A673 (cell line): ENCODE measurements at regions not wholly inside any gene's neighbourhood (a gene's known extent, or its start where the extent isn't known, plus 50 kb on each side); places are given as distances from the start of the nearest gene placed in this dataset.
"Not testable (repeated sequence)": the region's sequence is repeated elsewhere in the genome, so short reads cannot be mapped to it uniquely, and the experiment has no call there.

ENCODE experiments used
- BruUV-seq: library from RNA; stranded (reverse); fragments of 400-500 nt; replicated peaks from 2 replicates; lab custom pipeline; 2021; lab: Mats Ljungman, UMichigan
- CTCF ChIA-PET: fragments of 300-600 bp; sonication (Branson Sonifier 250); formaldehyde crosslinking; loops from one replicate; lab custom pipeline; 2022; ENCODE audit warnings: antibody characterized with exemption; lab: Charles Lee
- POLR2A ChIA-PET: fragments of 300-600 bp; sonication (Branson Sonifier 250); formaldehyde crosslinking; loops from one replicate; lab custom pipeline; 2022; ENCODE audit warnings: antibody characterized with exemption; ENCODE audit not compliant: low non-redundant PET; lab: Charles Lee
- DNase-seq: peaks from one replicate; pipeline ENCODE4 v3.0.0-alpha.2; 2015; ENCODE audit warnings: low spot score
- H3K27ac ChIP-seq: fragments of 200-600 bp; sonication (generic); 2 replicates; pipeline ENCODE4 v1.5.1; 2016; ENCODE audit warnings: mixed run types, low read depth, mild to moderate bottlenecking, mixed read lengths, antibody characterized with exemption, low read length; ENCODE audit not compliant: poor library complexity, severe bottlenecking
- H3K27me3 ChIP-seq: fragments of 200-600 bp; sonication (generic); replicated peaks from 2 replicates; pipeline ENCODE4 v1.6.1; 2017; ENCODE audit warnings: mixed run types, low read depth, mild to moderate bottlenecking, mixed read lengths, antibody characterized with exemption, low read length; ENCODE audit not compliant: insufficient read depth, poor library complexity
- H3K36me3 ChIP-seq: fragments of 200-600 bp; sonication (generic); 2 replicates; pipeline ENCODE4 v1.6.1; 2016; ENCODE audit warnings: mixed run types, mild to moderate bottlenecking, mixed read lengths, antibody characterized with exemption, low read length; ENCODE audit not compliant: insufficient read depth, poor library complexity, severe bottlenecking
- H3K4me1 ChIP-seq: fragments of 200-600 bp; sonication (generic); 2 replicates; pipeline ENCODE4 v1.6.1; 2017; ENCODE audit warnings: mixed run types, mild to moderate bottlenecking, mixed read lengths, antibody characterized with exemption, low read length; ENCODE audit not compliant: insufficient read depth, poor library complexity, severe bottlenecking
- H3K4me3 ChIP-seq: fragments of 200-600 bp; sonication (generic); 2 replicates; pipeline ENCODE4 v1.5.1; 2016; ENCODE audit warnings: low read depth, mixed run types, mild to moderate bottlenecking, mixed read lengths, low read length; ENCODE audit not compliant: poor library complexity, severe bottlenecking
- H3K9me3 ChIP-seq: fragments of 200-600 bp; sonication (generic); 2 replicates; pipeline ENCODE4 v1.6.1; 2016; ENCODE audit warnings: mixed run types, low read depth, mild to moderate bottlenecking, mixed read lengths, antibody characterized with exemption, low read length; ENCODE audit not compliant: poor library complexity, severe bottlenecking
- CTCF ChIP-seq: fragments of 300-800, 200-600 bp; sonication (generic); conservative IDR thresholded peaks from 2 replicates; pipeline ENCODE4 v1.5.1; 2017; ENCODE audit warnings: low read depth, mild to moderate bottlenecking, antibody characterized with exemption, low read length, moderate library complexity, mixed read lengths
- EZH2 ChIP-seq: fragments of 200-600 bp; sonication (generic); IDR thresholded peaks from 2 replicates; pipeline ENCODE4 v1.6.1; 2017; ENCODE audit warnings: borderline replicate concordance, low read depth, mild to moderate bottlenecking, mixed read lengths, antibody characterized with exemption, low read length; ENCODE audit not compliant: poor library complexity, severe bottlenecking
- intact Hi-C: fragments of 100-400 bp; cut with micrococcal nuclease; formaldehyde crosslinking; loops from one replicate; pipeline ENCODE4 v1.10.0; 2022; ENCODE audit not compliant: unreplicated experiment

- H3K9me3 ChIP-seq, intact Hi-C loops, H3K27ac ChIP-seq, H3K27me3 ChIP-seq, H3K4me1 ChIP-seq, BruUV-seq, POLR2A ChIA-PET, H3K36me3 ChIP-seq: not testable (repeated sequence)
- DNase-seq = peak; percentile 80
- CTCF ChIA-PET = interaction anchor here (0.6 kb wide), 1 partner anchor 10 kb away, joined by 3 read pairs; no protein-coding TSS in a partner anchor
- peak overlapping the region; percentile 60 for H3K4me3 ChIP-seq
- peak; percentile 62 for TF ChIP-seq CTCF
Observed at GRCh38 chr20:28602403-28603217, 2654.9 kb upstream of the DEFB115 start.

- H3K9me3 ChIP-seq, H3K4me1 ChIP-seq, POLR2A ChIA-PET, H3K36me3 ChIP-seq, H3K27me3 ChIP-seq, CTCF ChIA-PET, H3K27ac ChIP-seq, BruUV-seq, DNase-seq, intact Hi-C loops: not testable (repeated sequence)
- H3K4me3 ChIP-seq = peak overlapping the region; percentile 60
Observed at GRCh38 chr20:28603218-28603577, 2654.3 kb upstream of the DEFB115 start.

GRCh38 chr20:28616354-28616753, 2641.1 kb upstream of the DEFB115 start:
- Histone ChIP-seq H3K4me1 (no peaks in the 10 kb centered on the region), H3K4me3 (no peak overlapping the region), H3K9me3 (peaks cover 38% of the 10 kb centered on the region), H3K36me3 (no peaks in the 10 kb centered on the region), H3K27ac (no peak overlapping the region), H3K27me3 (no peaks in the 10 kb centered on the region)
- ChIA-PET POLR2A (no interaction called here), CTCF (no interaction called here)
- no peak for DNase-seq
- intact Hi-C loops = no loop called here
- TF ChIP-seq EZH2 = no peak
- TF ChIP-seq CTCF = no peak
- no TSS peak for BruUV-seq

GRCh38 chr20:28619956-28620651, 2637.4 kb upstream of the DEFB115 start:
- H3K27me3 ChIP-seq, CTCF ChIA-PET, POLR2A ChIA-PET, BruUV-seq, H3K27ac ChIP-seq, H3K4me1 ChIP-seq, H3K4me3 ChIP-seq, intact Hi-C loops, DNase-seq, H3K36me3 ChIP-seq: not testable (repeated sequence)
- H3K9me3 ChIP-seq = peaks cover 10% of the 10 kb centered on the region

GRCh38 chr20:28625112-28625511, 2632.4 kb upstream of the DEFB115 start:
- POLR2A ChIA-PET, BruUV-seq, intact Hi-C loops, H3K9me3 ChIP-seq, H3K27ac ChIP-seq, H3K36me3 ChIP-seq, H3K4me3 ChIP-seq, H3K4me1 ChIP-seq, CTCF ChIA-PET, DNase-seq, H3K27me3 ChIP-seq: not testable (repeated sequence)

- H3K4me1 ChIP-seq, H3K4me3 ChIP-seq, H3K9me3 ChIP-seq, H3K27ac ChIP-seq, BruUV-seq, H3K36me3 ChIP-seq, POLR2A ChIA-PET, intact Hi-C loops, H3K27me3 ChIP-seq, DNase-seq, CTCF ChIA-PET: not testable (repeated sequence)
Observed at GRCh38 chr20:28640831-28641230, 2616.6 kb upstream of the DEFB115 start.
